Body of pancreas (tissue), 4 donors: ENCODE measurements at regions not wholly inside any gene's neighbourhood (a gene's known extent, or its start where the extent isn't known, plus 50 kb on each side); places are given as distances from the start of the nearest gene placed in this dataset.

Experiments
- ATAC-seq: fragments of 150-250 bp; one replicate; pipeline ENCODE4 v1.9.1; 2016
- DNase-seq, 4 donors: peaks; one replicate each; pipeline ENCODE4 v3.0.0-alpha.2; 2019
- H3K27ac ChIP-seq, 4 donors: fragments of 200-600 bp; sonication (generic); 1 replicate in 3 of 4; 2 replicates in 1 of 4; pipeline versions ENCODE4 v1.5.1 to v1.6.1; 2016 to 2019; ENCODE audit warnings: mild to moderate bottlenecking in 1 of 4, mixed read lengths in 1 of 4, moderate library complexity in 1 of 4
- H3K27me3 ChIP-seq, 2 donors: fragments of 200-600 bp; sonication (generic); one replicate each; pipeline ENCODE4 v1.6.0; 2016; ENCODE audit warnings: mild to moderate bottlenecking in 1 of 2
- H3K36me3 ChIP-seq, 2 donors: fragments of 200-600 bp; sonication (generic); replicated peaks in 1 of 2; 2 replicates each; pipeline ENCODE4 v1.5.1; 2016; ENCODE audit warnings: low read depth in 2 of 2; ENCODE audit not compliant: insufficient read depth in 1 of 2
- H3K4me1 ChIP-seq: fragments of 200-600 bp; sonication (generic); one replicate; pipeline ENCODE4 v1.6.0; 2016
- H3K4me3 ChIP-seq, 2 donors: fragments of 200-600 bp; sonication (generic); 1 replicate in 1 of 2; 2 replicates in 1 of 2; pipeline ENCODE4 v1.5.1; 2016 to 2019
- H3K9me3 ChIP-seq, 3 donors: fragments of 200-600 bp; sonication (generic); 1 replicate in 2 of 3; 2 replicates in 1 of 3; pipeline ENCODE4 v1.5.1; 2016
- CTCF ChIP-seq, 7 experiments: fragments of 450-650 bp in 4 of 7; fragments of 200-600 bp in 3 of 7; sonication (generic) in 3 of 7; IDR thresholded peaks; one replicate each; pipeline ENCODE4 v1.5.1; 2016 to 2019; ENCODE audit warnings: antibody characterized with exemption in 7 of 7
- POLR2A ChIP-seq, 3 donors: fragments of 450-650 bp; IDR thresholded peaks; one replicate each; pipeline ENCODE4 v1.6.1; 2016; ENCODE audit warnings: antibody characterized with exemption in 3 of 3, mild to moderate bottlenecking in 2 of 3
- WGBS, 2 donors: methylation state at CpG; one replicate each; pipeline ENCODE4 v1.1.5; 2017; 5-methylcytosine and 5-hydroxymethylcytosine counted together
- intact Hi-C: fragments of 100-400 bp; cut with DNase I; formaldehyde crosslinking; loops from one replicate; pipeline ENCODE4 v1.15.1; 2023

- no peak for ATAC-seq
- H3K27ac ChIP-seq = no peak overlapping the region
- no peak for DNase-seq
- TF ChIP-seq CTCF (IDR thresholded peaks at IDR 0.05) (no peak), POLR2A (IDR thresholded peaks at IDR 0.05) (no peak)
- intact Hi-C loops = no loop called here
- WGBS, 2 donors = 63% methylated on average over 2 of the region's 2 CpGs; no CpG with 5 or more reads in 1 of the 2 donors
- no peaks in the 10 kb centered on the region for H3K27me3 ChIP-seq
- H3K4me1 ChIP-seq = no peaks in the 10 kb centered on the region
- no peaks in the 10 kb centered on the region for H3K36me3 ChIP-seq
- no peak overlapping the region for H3K4me3 ChIP-seq
- H3K9me3 ChIP-seq = no peaks in the 10 kb centered on the region
Observed at GRCh38 chrX:68935362-68935761, 106.5 kb downstream of the EFNB1 start.

DNA sequence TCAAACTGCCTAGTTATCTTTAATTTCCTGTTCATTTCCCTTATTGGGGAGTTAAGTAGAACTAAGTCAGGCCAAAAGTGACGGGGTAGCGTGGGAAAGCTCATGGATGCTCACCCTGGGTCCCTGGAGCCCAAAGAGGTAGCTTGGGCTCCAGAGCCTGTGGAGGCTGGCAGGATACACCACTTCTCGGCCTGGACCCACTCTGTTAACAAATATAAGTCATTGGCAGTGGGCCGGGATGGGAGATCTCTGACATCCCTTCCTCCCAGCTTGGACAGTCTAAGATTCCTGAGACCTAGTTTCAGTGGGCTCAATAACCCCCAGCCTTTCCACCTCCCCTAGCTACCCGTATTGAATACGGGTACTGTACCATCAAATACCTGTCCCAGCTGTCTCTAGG is 106.1 kb downstream of the EFNB1 start:
- H3K27me3 ChIP-seq = no peaks in the 10 kb centered on the region
- WGBS, 2 donors = 92% methylated on average over 4 to 6 of the region's 6 CpGs
- H3K9me3 ChIP-seq = no peaks in the 10 kb centered on the region
- no peak for DNase-seq
- no peak overlapping the region for H3K4me3 ChIP-seq
- intact Hi-C loops = no loop called here
- no peaks in the 10 kb centered on the region for H3K36me3 ChIP-seq
- H3K27ac ChIP-seq = no peak overlapping the region
- no peaks in the 10 kb centered on the region for H3K4me1 ChIP-seq
- no peak for TF ChIP-seq POLR2A (IDR thresholded peaks at IDR 0.05)
- no peak for TF ChIP-seq CTCF (IDR thresholded peaks at IDR 0.05)
- no peak for ATAC-seq

DNA sequence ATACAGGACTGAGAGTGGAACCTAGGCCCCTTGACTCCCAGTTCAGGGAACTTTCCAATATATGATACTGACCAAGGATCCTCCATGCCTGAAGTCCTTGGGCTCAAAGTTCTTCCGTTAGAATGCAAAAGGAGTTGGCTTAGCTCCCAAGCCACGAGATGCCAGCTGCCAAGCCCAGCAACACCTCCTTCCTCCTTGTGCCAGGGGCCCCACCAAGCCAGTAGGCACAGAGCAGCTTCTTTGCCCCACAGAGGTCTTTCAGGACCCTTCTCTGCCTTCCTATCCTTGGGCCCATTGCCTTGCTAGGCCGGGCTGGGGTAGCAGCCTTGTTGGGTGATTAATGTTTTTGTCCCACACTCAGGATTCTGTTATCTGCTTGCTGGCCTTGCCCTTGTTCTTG is 105.6 kb downstream of the EFNB1 start:
- Histone ChIP-seq H3K27ac (no peak overlapping the region), H3K9me3 (no peaks in the 10 kb centered on the region), H3K4me1 (no peaks in the 10 kb centered on the region), H3K36me3 (no peaks in the 10 kb centered on the region), H3K27me3 (no peaks in the 10 kb centered on the region), H3K4me3 (no peak overlapping the region)
- DNase-seq = no peak
- intact Hi-C loops = no loop called here
- WGBS, 2 donors = 24 to 25% methylated on average over 1 to 3 of the region's 3 CpGs
- TF ChIP-seq POLR2A (IDR thresholded peaks at IDR 0.05) (no peak), CTCF (IDR thresholded peaks at IDR 0.05) (no peak)
- ATAC-seq = no peak

DNA sequence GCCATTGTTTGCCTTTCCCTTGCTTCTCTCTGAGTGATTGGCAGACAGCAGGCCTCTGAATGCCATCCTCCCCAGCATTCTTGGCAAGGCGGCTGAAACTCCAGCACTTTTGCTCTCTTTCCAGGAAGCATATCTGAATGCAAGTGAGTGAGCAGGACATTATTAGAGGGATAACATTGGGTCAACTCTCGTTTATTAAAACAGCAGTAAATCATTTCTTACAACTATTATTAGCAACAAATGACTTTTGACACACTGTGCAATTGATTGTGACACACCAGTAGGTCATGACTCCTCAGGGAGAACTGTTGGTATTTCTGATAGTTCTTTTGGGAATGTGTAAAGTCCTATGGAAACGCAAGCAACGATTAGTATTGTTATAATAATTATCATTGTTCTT is 103.8 kb downstream of the EFNB1 start:
- no peak overlapping the region for H3K27ac ChIP-seq
- WGBS, 2 donors = 49 to 61% methylated on average over 4 of the region's 4 CpGs

More for the DNA sequence above, 103.8 kb downstream of the EFNB1 start:
- no peaks in the 10 kb centered on the region for H3K27me3 ChIP-seq
- no peak for ATAC-seq
- intact Hi-C loops = no loop called here
- no peak overlapping the region for H3K4me3 ChIP-seq
- H3K4me1 ChIP-seq = no peaks in the 10 kb centered on the region
- DNase-seq = no peak
- no peaks in the 10 kb centered on the region for H3K9me3 ChIP-seq
- TF ChIP-seq POLR2A (IDR thresholded peaks at IDR 0.05) = no peak
- TF ChIP-seq CTCF (IDR thresholded peaks at IDR 0.05) = no peak
- H3K36me3 ChIP-seq = no peaks in the 10 kb centered on the region
